ENCODE measurements at regions not wholly inside any gene's neighbourhood (a gene's known extent, or its start where the extent isn't known, plus 50 kb on each side); places are given as distances from the start of the nearest gene placed in this dataset.
A peak's percentile ranks its signal among the peaks of the same experiment; 100 is the strongest.

DNA sequence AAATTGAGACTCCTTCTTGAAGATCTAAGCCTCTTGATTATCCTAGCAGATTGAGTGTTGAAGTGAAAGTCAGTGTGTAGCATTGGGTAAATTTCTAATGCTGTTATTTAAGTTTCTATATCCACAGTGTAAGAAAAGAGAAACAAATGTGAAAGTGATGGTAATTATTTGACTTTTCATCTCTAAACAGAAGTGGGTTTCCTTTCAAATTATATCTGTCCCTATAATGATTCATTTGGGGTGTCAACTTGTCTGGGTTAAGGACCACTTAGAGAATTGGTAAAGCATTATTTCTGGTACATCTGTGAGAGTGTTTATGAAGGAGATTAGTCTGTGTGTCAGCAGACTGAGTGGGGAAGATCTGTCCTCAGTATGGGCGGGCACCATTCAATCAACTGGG lies 133.0 kb upstream of the HMCN1 start:
- 100% methylated on average over 1 of the region's 1 CpG for WGBS (ENCODE audit: insufficient coverage)
- H3K9me3 ChIP-seq (ENCODE audit: control extremely low read depth in 1 of 5, control insufficient read depth in 4 of 5, insufficient read depth in 2 of 5, low read depth in 1 of 5, low read length in 4 of 5), result no peaks in the 10 kb centered on the region
- H3K36me3 ChIP-seq (ENCODE audit: control insufficient read depth in 4 of 4, insufficient read depth in 4 of 4, low read length in 3 of 4), result no peaks in the 10 kb centered on the region
- no peak for DNase-seq
- no peaks in the 10 kb centered on the region for H3K27me3 ChIP-seq (replicated peaks in 2 of 5; ENCODE audit: control insufficient read depth in 4 of 5, insufficient read depth in 5 of 5, low read length in 4 of 5)
- peaks cover 0 to 7% (median 2%) of the 10 kb centered on the region in 4 experiments for H3K4me1 ChIP-seq (ENCODE audit: control extremely low read depth in 1 of 4, control insufficient read depth in 4 of 4, insufficient read depth in 4 of 4, low read length in 3 of 4)
- POLR2A ChIA-PET, result no interaction called here
- CTCF ChIA-PET, result no interaction called here
- H3K4me3 ChIP-seq (ENCODE audit: control insufficient read depth in 1 of 7, extremely low read depth in 1 of 7, insufficient read depth in 4 of 7, low read depth in 2 of 7, low read length in 6 of 7), result no peak overlapping the region
- no peak overlapping the region for H3K27ac ChIP-seq (ENCODE audit: insufficient read depth in 1 of 2, low read depth in 1 of 2, low read length in 2 of 2, poor library complexity in 1 of 2, severe bottlenecking in 2 of 2)

DNA sequence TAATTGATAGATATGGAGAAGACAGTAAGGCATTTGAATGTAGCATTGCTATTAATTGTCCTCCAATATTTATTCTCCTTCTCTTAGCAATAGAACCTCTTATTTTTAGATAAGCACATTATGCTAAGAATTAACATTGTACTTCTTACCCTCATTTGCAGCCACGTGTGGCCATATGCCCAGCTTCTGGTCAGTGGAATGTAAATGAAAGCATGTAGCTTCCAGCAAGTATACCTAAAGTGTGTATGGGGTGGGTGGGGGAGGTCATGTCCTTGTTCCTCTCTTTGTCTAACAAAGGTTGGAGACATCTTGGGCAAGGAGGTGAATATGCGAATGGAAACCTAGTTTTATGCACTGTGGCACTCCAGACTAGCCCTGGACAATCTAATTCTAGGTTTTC lies 133.6 kb upstream of the HMCN1 start:
- H3K36me3 ChIP-seq (ENCODE audit: control insufficient read depth in 4 of 4, insufficient read depth in 4 of 4, low read length in 3 of 4), result no peaks in the 10 kb centered on the region
- H3K4me3 ChIP-seq (ENCODE audit: control insufficient read depth in 1 of 7, extremely low read depth in 1 of 7, insufficient read depth in 4 of 7, low read depth in 2 of 7, low read length in 6 of 7), result no peak overlapping the region
- no peak for DNase-seq
- no peaks in the 10 kb centered on the region for H3K9me3 ChIP-seq (ENCODE audit: control extremely low read depth in 1 of 5, control insufficient read depth in 4 of 5, insufficient read depth in 2 of 5, low read depth in 1 of 5, low read length in 4 of 5)
- H3K4me1 ChIP-seq (ENCODE audit: control extremely low read depth in 1 of 4, control insufficient read depth in 4 of 4, insufficient read depth in 4 of 4, low read length in 3 of 4), result peaks cover 0 to 7% (median 2%) of the 10 kb centered on the region in 4 experiments
- whole genome bisulfite sequencing (ENCODE audit: insufficient coverage), result no CpG with 5 or more reads among the region's 2 CpGs
- no peaks in the 10 kb centered on the region for H3K27me3 ChIP-seq (replicated peaks in 2 of 5; ENCODE audit: control insufficient read depth in 4 of 5, insufficient read depth in 5 of 5, low read length in 4 of 5)
- ChIA-PET POLR2A (no interaction called here), CTCF (no interaction called here)
- H3K27ac ChIP-seq (ENCODE audit: insufficient read depth in 1 of 2, low read depth in 1 of 2, low read length in 2 of 2, poor library complexity in 1 of 2, severe bottlenecking in 2 of 2), result no peak overlapping the region

DNA sequence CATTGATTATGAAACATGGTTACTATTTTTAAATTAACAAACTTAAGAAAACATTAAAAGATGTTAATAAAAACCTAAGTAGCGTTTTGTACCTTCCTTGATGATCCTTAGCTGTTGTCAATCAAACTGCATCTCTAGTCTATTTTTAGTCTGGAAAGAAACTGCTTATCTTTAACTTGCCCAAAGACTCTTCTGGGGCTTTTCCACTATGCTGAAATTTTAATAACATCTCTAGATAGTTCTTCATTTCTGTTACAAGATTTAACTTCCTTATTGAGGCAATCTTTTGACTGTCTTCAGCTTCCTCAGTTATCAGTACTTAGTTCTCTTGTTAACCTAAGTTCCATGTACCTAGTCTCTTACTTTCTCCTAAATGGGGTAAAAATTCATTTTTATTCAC lies 135.9 kb upstream of the HMCN1 start:
- WGBS (ENCODE audit: insufficient coverage), result 100% methylated on average over 1 of the region's 1 CpG
- ChIA-PET CTCF (interaction anchor here (1.1 to 1.2 kb wide), 2 partner anchors 54 to 70 kb away, joined by 3 to 4 read pairs; no protein-coding TSS in a partner anchor), POLR2A (no interaction called here)
- Histone ChIP-seq H3K36me3 (ENCODE audit: control insufficient read depth in 4 of 4, insufficient read depth in 4 of 4, low read length in 3 of 4) (no peaks in the 10 kb centered on the region), H3K27ac (ENCODE audit: insufficient read depth in 1 of 2, low read depth in 1 of 2, low read length in 2 of 2, poor library complexity in 1 of 2, severe bottlenecking in 2 of 2) (no peak overlapping the region), H3K9me3 (ENCODE audit: control extremely low read depth in 1 of 5, control insufficient read depth in 4 of 5, insufficient read depth in 2 of 5, low read depth in 1 of 5, low read length in 4 of 5) (no peaks in the 10 kb centered on the region), H3K4me3 (ENCODE audit: control insufficient read depth in 1 of 7, extremely low read depth in 1 of 7, insufficient read depth in 4 of 7, low read depth in 2 of 7, low read length in 6 of 7) (no peak overlapping the region), H3K4me1 (ENCODE audit: control extremely low read depth in 1 of 4, control insufficient read depth in 4 of 4, insufficient read depth in 4 of 4, low read length in 3 of 4) (peaks cover 0 to 7% (median 4%) of the 10 kb centered on the region in 4 experiments), H3K27me3 (replicated peaks in 2 of 5; ENCODE audit: control insufficient read depth in 4 of 5, insufficient read depth in 5 of 5, low read length in 4 of 5) (no peaks in the 10 kb centered on the region)
- DNase-seq, result peak in 2 of 3 donors; percentile 33 to 42

DNA sequence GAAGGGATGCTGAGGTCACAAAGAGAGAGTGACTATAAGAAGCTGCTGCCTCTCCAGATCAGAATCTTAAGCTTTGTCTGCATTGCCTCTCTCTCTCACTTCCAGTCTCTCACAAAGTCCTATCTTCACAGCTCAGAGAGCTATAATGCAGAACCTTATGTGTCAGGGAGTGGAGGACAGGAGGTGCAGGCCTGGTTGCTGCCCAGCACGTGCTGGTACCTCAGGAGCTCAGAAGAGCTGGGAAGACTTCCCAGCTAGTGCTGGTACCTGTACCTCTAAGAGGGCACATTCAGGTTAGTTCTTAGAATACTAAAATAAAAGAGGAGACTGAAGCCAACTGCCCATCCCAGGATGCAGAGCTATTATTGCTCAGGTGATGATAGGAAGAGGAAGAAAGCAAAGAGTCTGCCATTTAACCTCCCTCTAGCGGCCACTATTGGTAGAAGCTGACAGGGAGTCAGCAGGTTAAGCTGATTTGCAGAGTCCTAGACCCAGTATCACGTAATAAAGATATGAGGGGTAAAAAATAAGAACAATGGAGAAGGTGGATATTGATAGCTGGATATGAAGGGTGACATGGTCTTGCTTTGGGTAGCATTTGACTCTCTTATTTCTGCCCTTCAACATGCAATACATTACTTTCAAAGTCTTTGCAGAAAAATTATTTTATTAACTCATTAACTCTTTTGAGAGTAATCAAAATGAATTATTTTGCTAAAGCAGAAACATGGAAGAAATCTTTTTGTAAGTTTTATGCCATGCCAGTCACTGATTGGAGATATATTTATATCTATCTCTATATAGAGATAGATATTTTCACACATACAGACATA lies 138.1 kb upstream of the HMCN1 start:
- Histone ChIP-seq H3K4me1 (ENCODE audit: control extremely low read depth in 1 of 4, control insufficient read depth in 4 of 4, insufficient read depth in 4 of 4, low read length in 3 of 4) (peaks cover 0 to 7% (median 4%) of the 10 kb centered on the region in 4 experiments), H3K27me3 (replicated peaks in 2 of 5; ENCODE audit: control insufficient read depth in 4 of 5, insufficient read depth in 5 of 5, low read length in 4 of 5) (no peaks in the 10 kb centered on the region), H3K36me3 (ENCODE audit: control insufficient read depth in 4 of 4, insufficient read depth in 4 of 4, low read length in 3 of 4) (no peaks in the 10 kb centered on the region), H3K9me3 (ENCODE audit: control extremely low read depth in 1 of 5, control insufficient read depth in 4 of 5, insufficient read depth in 2 of 5, low read depth in 1 of 5, low read length in 4 of 5) (no peaks in the 10 kb centered on the region), H3K4me3 (ENCODE audit: control insufficient read depth in 1 of 7, extremely low read depth in 1 of 7, insufficient read depth in 4 of 7, low read depth in 2 of 7, low read length in 6 of 7) (no peak overlapping the region), H3K27ac (ENCODE audit: insufficient read depth in 1 of 2, low read depth in 1 of 2, low read length in 2 of 2, poor library complexity in 1 of 2, severe bottlenecking in 2 of 2) (no peak overlapping the region)
- CTCF ChIA-PET, result interaction anchor here (0.7 to 3.6 kb wide), 12 partner anchors 9 to 355 kb away, joined by 3 to 18 read pairs (median 4); no protein-coding TSS in a partner anchor
- peak; percentile 46 to 54 (median 47) for DNase-seq
- POLR2A ChIA-PET, result interaction anchor here (1.0 kb wide), 1 partner anchor 29 kb away, joined by 4 read pairs; no protein-coding TSS in a partner anchor
- 86% methylated on average over 3 of the region's 3 CpGs for WGBS (ENCODE audit: insufficient coverage)

DNA sequence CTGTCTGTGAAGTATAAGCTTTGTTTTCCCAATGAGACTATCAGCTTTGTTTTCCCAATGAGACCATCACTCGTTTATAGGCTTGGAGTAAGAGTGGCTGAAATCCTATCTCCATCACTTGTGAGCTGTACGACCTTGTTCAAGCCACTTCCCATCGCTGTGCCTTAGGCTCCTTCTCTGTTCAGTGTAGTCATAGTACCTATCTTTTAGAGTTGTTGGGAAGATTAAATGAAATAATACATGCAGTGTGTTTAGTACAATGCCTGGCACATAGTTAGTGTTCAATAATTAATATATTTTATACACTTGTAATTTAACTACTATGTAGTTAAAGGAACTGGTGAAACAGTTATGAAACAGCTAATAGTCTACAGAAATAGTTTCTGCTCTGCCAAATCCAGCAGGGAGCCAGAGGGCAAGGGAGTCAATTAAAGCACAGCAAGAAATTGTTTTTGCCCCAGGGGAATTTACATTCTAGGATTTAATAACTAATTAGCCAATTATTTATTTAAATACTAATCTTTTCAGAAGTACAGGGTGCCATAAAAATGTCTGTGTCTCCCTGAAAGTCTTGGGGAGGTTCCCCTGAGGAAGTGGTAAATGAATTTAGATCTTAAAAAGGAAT lies 139.3 kb upstream of the HMCN1 start:
- Histone ChIP-seq H3K36me3 (ENCODE audit: control insufficient read depth in 4 of 4, insufficient read depth in 4 of 4, low read length in 3 of 4) (no peaks in the 10 kb centered on the region), H3K27ac (ENCODE audit: insufficient read depth in 1 of 2, low read depth in 1 of 2, low read length in 2 of 2, poor library complexity in 1 of 2, severe bottlenecking in 2 of 2) (no peak overlapping the region), H3K4me3 (ENCODE audit: control insufficient read depth in 1 of 7, extremely low read depth in 1 of 7, insufficient read depth in 4 of 7, low read depth in 2 of 7, low read length in 6 of 7) (no peak overlapping the region), H3K9me3 (ENCODE audit: control extremely low read depth in 1 of 5, control insufficient read depth in 4 of 5, insufficient read depth in 2 of 5, low read depth in 1 of 5, low read length in 4 of 5) (no peaks in the 10 kb centered on the region), H3K27me3 (replicated peaks in 2 of 5; ENCODE audit: control insufficient read depth in 4 of 5, insufficient read depth in 5 of 5, low read length in 4 of 5) (no peaks in the 10 kb centered on the region), H3K4me1 (ENCODE audit: control extremely low read depth in 1 of 4, control insufficient read depth in 4 of 4, insufficient read depth in 4 of 4, low read length in 3 of 4) (peaks cover 0 to 7% (median 4%) of the 10 kb centered on the region in 4 experiments)
- POLR2A ChIA-PET, result no interaction called here
- no CpG with 5 or more reads among the region's 3 CpGs for WGBS (ENCODE audit: insufficient coverage)
- CTCF ChIA-PET, result interaction anchor here (0.6 to 3.6 kb wide), 5 partner anchors 22 to 422 kb away, joined by 3 to 18 read pairs (median 3); no protein-coding TSS in a partner anchor
- DNase-seq, result no peak

DNA sequence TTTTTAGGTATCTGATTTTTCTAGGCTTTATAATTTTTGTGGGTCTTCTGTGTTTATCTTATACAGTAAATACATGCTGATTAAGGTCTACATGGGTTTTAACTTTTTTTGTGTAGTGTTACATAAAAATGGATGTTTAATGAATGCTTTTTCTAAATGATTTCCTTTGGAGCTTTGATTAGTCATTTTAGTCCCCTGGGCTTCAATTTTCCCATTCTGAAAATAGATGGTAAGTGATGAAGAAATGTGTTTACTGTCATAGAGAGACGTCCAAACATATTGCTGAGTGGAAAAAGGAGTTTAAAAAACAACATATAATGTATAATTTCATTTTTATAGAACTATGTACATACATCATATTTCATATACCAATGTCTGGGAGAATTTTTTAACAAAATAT lies 140.9 kb upstream of the HMCN1 start:
- Histone ChIP-seq H3K27ac (ENCODE audit: insufficient read depth in 1 of 2, low read depth in 1 of 2, low read length in 2 of 2, poor library complexity in 1 of 2, severe bottlenecking in 2 of 2) (no peak overlapping the region), H3K36me3 (ENCODE audit: control insufficient read depth in 4 of 4, insufficient read depth in 4 of 4, low read length in 3 of 4) (no peaks in the 10 kb centered on the region), H3K27me3 (replicated peaks in 2 of 5; ENCODE audit: control insufficient read depth in 4 of 5, insufficient read depth in 5 of 5, low read length in 4 of 5) (no peaks in the 10 kb centered on the region), H3K4me1 (ENCODE audit: control extremely low read depth in 1 of 4, control insufficient read depth in 4 of 4, insufficient read depth in 4 of 4, low read length in 3 of 4) (peaks cover 0 to 5% (median 0%) of the 10 kb centered on the region in 4 experiments), H3K4me3 (ENCODE audit: control insufficient read depth in 1 of 7, extremely low read depth in 1 of 7, insufficient read depth in 4 of 7, low read depth in 2 of 7, low read length in 6 of 7) (no peak overlapping the region), H3K9me3 (ENCODE audit: control extremely low read depth in 1 of 5, control insufficient read depth in 4 of 5, insufficient read depth in 2 of 5, low read depth in 1 of 5, low read length in 4 of 5) (no peaks in the 10 kb centered on the region)
- ChIA-PET POLR2A (no interaction called here), CTCF (no interaction called here)
- WGBS (ENCODE audit: insufficient coverage), result no CpG with 5 or more reads among the region's 1 CpG
- no peak for DNase-seq

DNA sequence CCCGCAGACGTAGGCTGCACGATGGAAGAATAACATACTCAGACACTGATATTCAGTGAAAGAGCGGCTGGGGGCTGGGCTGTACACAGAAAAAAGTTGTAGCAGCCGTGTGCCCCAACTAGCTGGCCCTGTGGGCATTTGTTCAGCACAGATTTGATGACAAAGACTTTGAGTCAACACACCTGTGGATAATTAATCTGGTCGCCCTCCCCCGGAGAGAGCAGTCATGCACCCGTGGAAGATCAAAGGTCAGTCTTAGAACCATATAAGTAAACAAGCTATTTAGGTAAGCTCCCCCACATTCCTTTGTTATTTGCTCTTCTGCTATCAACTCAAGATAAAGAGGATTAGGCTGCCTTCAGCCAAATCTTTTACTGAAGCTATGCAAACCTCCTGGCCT lies 148.4 kb upstream of the HMCN1 start:
- WGBS (ENCODE audit: insufficient coverage), result 88% methylated on average over 8 of the region's 8 CpGs
- H3K27ac ChIP-seq (ENCODE audit: insufficient read depth in 1 of 2, low read depth in 1 of 2, low read length in 2 of 2, poor library complexity in 1 of 2, severe bottlenecking in 2 of 2), result no peak overlapping the region
- no peaks in the 10 kb centered on the region for H3K27me3 ChIP-seq (replicated peaks in 2 of 5; ENCODE audit: control insufficient read depth in 4 of 5, insufficient read depth in 5 of 5, low read length in 4 of 5)
- ChIA-PET CTCF (interaction anchor here (1.4 kb wide), 1 partner anchor 16 kb away, joined by 3 read pairs; no protein-coding TSS in a partner anchor), POLR2A (no interaction called here)
- no peak for DNase-seq
- peaks cover 2 to 24% (median 9%) of the 10 kb centered on the region in 5 experiments for H3K9me3 ChIP-seq (ENCODE audit: control extremely low read depth in 1 of 5, control insufficient read depth in 4 of 5, insufficient read depth in 2 of 5, low read depth in 1 of 5, low read length in 4 of 5)
- no peaks in the 10 kb centered on the region for H3K36me3 ChIP-seq (ENCODE audit: control insufficient read depth in 4 of 4, insufficient read depth in 4 of 4, low read length in 3 of 4)
- no peaks in the 10 kb centered on the region for H3K4me1 ChIP-seq (ENCODE audit: control extremely low read depth in 1 of 4, control insufficient read depth in 4 of 4, insufficient read depth in 4 of 4, low read length in 3 of 4)
- no peak overlapping the region for H3K4me3 ChIP-seq (ENCODE audit: control insufficient read depth in 1 of 7, extremely low read depth in 1 of 7, insufficient read depth in 4 of 7, low read depth in 2 of 7, low read length in 6 of 7)
